ENCODE measurements at regions not wholly inside any gene's neighbourhood (a gene's known extent, or its start where the extent isn't known, plus 50 kb on each side); places are given as distances from the start of the nearest gene placed in this dataset.

- no peaks in the 10 kb centered on the region for H3K9me3 ChIP-seq
Observed at GRCh38 chr1:118716775-118717174, 271.4 kb downstream of the TBX15 start.

DNA sequence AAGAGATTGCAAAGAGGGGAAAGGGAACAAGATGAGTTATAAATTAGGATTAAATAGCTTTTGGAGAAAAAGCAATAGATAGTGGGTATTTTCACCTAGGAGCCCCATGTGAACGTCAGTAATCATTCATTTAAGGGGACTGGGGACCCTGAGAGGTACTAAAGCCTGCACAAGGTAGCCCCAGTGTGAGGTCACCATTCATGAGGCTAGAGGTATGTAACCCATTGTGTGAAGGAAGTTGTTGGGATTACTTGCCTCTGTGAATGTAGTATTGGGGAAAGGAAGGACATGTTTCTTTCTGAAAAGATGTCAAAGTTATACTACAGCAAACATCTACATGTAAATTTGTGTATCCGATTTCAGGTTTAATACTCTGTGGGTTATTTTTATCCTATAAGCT lies 276.8 kb downstream of the TBX15 start:
- no peaks in the 10 kb centered on the region for H3K36me3 ChIP-seq
- WGBS, 2 donors, result 27 to 43% methylated on average over 2 of the region's 2 CpGs
- intact Hi-C loops (cut with DNase I), result no loop called here

More at GRCh38 chr1:118716775-118717174, 271.4 kb downstream of the TBX15 start:
- Histone ChIP-seq H3K4me3 (no peak overlapping the region), H3K27me3 (no peaks in the 10 kb centered on the region), H3K4me1 (no peaks in the 10 kb centered on the region), H3K36me3 (no peaks in the 10 kb centered on the region), H3K27ac (no peak overlapping the region)
- WGBS, 2 donors, result 58 to 61% methylated on average over 1 of the region's 1 CpG
- intact Hi-C loops (cut with DNase I), result no loop called here
- DNase-seq, result no peak
- no peak for TF ChIP-seq POLR2A (IDR thresholded peaks at IDR 0.05)
- no peak for TF ChIP-seq CTCF (IDR thresholded peaks at IDR 0.05)

DNA sequence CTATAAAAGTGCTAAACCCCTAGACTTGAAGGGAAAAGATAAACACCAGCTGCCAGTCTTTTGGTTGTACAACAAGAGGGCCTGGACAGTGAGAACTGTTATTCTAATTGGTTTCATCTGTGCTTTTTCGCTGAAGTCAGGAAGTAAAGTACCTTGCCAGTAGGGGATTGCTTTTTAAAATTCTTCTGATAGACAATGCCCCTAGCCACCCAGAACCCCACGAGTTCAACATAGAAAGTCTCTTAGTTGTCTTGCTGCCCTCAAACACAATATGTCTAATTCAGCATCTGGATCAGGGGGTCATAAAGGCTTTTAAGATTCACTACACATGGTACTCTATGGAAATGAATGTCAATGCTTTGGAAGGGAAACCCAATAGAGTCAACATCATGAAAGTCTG lies 289.2 kb downstream of the TBX15 start:
- Histone ChIP-seq H3K9me3 (no peaks in the 10 kb centered on the region), H3K27ac (no peak overlapping the region), H3K36me3 (no peaks in the 10 kb centered on the region), H3K4me1 (no peaks in the 10 kb centered on the region), H3K4me3 (no peak overlapping the region), H3K27me3 (no peaks in the 10 kb centered on the region)
- intact Hi-C loops (cut with DNase I), result no loop called here
- TF ChIP-seq POLR2A (IDR thresholded peaks at IDR 0.05) (no peak), CTCF (IDR thresholded peaks at IDR 0.05) (no peak)
- no peak for DNase-seq
- 38 to 49% methylated on average over 2 of the region's 2 CpGs for WGBS, 2 donors

More for the DNA sequence above, 276.8 kb downstream of the TBX15 start:
- H3K27me3 ChIP-seq, result no peaks in the 10 kb centered on the region
- H3K4me3 ChIP-seq, result no peak overlapping the region
- no peak for DNase-seq
- H3K27ac ChIP-seq, result no peak overlapping the region
- H3K9me3 ChIP-seq, result no peaks in the 10 kb centered on the region
- TF ChIP-seq CTCF (IDR thresholded peaks at IDR 0.05) (no peak), POLR2A (IDR thresholded peaks at IDR 0.05) (no peak)
- H3K4me1 ChIP-seq, result no peaks in the 10 kb centered on the region

DNA sequence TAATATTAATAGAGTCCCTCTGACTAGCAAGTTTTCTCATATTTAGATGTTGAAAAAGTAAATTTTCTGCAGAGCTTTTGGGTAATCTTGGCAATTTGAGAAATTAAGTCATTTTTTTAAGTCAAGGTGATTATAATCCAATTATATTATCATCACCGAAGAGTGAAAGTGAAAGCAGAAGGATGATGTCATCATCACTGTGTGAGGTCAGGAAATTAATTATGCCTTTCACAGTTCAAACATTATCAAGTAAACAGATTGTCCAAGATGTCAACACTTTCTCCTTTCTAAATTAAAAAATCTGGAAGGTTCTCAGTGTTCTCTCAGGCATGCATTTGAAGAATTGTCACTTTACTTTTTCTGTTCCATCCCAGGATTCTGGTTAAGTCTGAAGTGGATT lies 296.0 kb downstream of the TBX15 start:
- no peaks in the 10 kb centered on the region for H3K4me1 ChIP-seq
- H3K4me3 ChIP-seq, result no peak overlapping the region
- H3K9me3 ChIP-seq, result no peaks in the 10 kb centered on the region
- H3K27ac ChIP-seq, result no peak overlapping the region
- H3K36me3 ChIP-seq, result no peaks in the 10 kb centered on the region
- H3K27me3 ChIP-seq, result no peaks in the 10 kb centered on the region
- WGBS, 2 donors, result 35 to 55% methylated on average over 1 of the region's 1 CpG
- DNase-seq, result no peak
- no peak for TF ChIP-seq CTCF (IDR thresholded peaks at IDR 0.05)
- no peak for TF ChIP-seq POLR2A (IDR thresholded peaks at IDR 0.05)
- intact Hi-C loops (cut with DNase I), result no loop called here

DNA sequence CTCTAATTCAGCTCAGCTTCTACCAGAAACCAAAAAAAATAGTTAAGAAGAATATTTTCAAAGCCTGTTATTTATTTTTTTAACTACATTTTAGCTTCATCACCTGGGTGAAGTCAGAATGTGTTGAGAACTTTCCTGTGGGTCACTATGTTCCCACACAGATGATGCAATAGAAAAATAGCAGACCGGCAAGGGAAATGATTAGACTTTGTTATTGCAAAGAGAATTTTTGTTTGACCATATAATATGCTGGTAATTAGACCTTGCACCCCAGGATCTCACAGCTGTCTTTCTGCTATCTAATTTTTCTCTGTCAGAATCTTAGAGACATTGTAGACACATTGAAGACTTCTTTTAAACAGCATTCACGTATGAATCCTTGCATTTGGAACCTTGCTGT lies 299.3 kb downstream of the TBX15 start:
- whole genome bisulfite sequencing, 2 donors, result 37 to 59% methylated on average over 2 of the region's 2 CpGs
- H3K36me3 ChIP-seq, result no peaks in the 10 kb centered on the region
- intact Hi-C loops (cut with DNase I), result no loop called here

More for the DNA sequence above, 299.3 kb downstream of the TBX15 start:
- H3K27me3 ChIP-seq, result no peaks in the 10 kb centered on the region
- TF ChIP-seq CTCF (IDR thresholded peaks at IDR 0.05), result no peak
- TF ChIP-seq POLR2A (IDR thresholded peaks at IDR 0.05), result no peak
- no peaks in the 10 kb centered on the region for H3K4me1 ChIP-seq
- H3K27ac ChIP-seq, result no peak overlapping the region
- no peaks in the 10 kb centered on the region for H3K9me3 ChIP-seq
- H3K4me3 ChIP-seq, result no peak overlapping the region
- no peak for DNase-seq

All from esophagus squamous epithelium (tissue), 5 donors.